Hepatic stellate cell (primary cell): ENCODE measurements at regions not wholly inside any gene's neighbourhood (a gene's known extent, or its start where the extent isn't known, plus 50 kb on each side); places are given as distances from the start of the nearest gene placed in this dataset.

ENCODE experiments used
- DNase-seq: peaks from one replicate; pipeline ENCODE4 v3.0.0; 2011; ENCODE audit warnings: low spot score

GRCh38 chr12:3991798-3992580, 118.8 kb upstream of the PARP11 start:
- no peak for DNase-seq

DNA sequence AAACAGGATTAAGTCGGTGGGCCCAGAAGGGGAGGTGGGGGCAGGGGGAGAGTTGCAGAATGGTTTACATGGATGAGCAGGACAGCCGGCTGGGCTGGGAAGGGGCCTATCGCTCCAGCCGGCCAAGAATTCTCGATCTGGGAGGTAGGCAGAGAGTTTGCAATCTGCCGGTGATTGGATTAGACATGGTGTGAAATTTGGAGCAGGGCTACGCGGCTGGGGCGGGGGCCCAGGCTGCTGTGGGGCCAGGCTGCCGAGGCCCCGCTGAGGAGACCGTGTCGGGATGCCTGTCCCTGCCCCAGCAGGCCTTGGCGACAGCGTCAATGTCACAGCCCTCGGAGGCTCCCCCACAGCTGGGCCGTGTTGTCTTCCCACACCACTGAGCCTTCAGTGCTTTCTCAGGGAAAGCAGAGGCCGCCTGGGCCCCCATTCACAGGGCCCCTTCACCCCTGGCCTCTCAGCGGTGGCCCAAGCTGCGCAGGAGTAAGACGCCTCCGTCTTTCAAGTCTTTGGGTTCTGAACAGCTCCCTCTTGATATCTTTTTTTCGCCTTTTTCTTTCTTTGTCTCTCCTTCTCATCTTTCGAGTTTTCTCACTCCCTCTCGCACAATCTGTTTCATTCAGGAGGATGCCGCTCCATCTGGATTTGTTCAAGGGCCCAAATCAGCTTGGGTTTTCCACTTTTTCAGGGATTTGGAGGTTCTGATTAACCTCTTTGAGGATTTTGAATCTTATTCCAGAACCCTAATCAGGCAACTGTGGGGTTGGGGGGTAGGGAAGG, 117.5 kb upstream of the PARP11 start:
- DNase-seq = no peak

- no peak for DNase-seq
Measured at GRCh38 chr12:3989218-3989550, 116.0 kb upstream of the PARP11 start.

DNA sequence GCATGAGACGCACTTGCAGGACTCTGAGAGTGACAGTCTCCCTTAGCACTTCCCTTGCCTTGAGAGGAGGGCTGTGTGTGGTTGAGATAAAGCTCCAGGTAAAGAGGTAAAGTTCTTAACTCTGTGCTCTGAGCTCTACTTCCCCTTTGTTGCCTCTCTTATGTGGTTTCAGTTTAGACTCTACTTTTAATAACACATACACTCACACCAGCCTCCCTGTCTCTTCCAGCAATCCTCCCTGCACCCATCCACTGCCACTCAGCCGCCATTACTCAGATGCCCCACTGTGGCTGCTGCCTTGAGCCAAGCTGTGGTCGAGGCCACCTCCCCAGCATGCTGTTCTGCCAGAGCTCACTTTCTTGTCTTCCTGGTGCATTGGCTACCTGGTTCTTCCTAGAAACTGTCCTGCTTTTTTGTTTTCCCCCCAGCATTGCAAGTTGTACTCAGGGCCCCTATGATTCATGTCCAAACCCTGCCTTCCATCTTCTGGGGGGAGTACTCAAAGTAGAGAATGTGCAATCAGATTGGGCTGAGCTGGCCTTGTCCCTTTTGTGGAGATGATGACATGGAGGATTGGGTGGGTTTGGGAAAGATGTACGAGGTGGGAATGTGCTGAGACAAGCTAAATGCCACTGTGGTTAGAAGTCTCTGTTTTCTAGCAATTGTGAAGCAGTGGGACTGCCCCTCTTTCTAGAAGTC, 115.5 kb upstream of the PARP11 start:
- DNase-seq = no peak

DNA sequence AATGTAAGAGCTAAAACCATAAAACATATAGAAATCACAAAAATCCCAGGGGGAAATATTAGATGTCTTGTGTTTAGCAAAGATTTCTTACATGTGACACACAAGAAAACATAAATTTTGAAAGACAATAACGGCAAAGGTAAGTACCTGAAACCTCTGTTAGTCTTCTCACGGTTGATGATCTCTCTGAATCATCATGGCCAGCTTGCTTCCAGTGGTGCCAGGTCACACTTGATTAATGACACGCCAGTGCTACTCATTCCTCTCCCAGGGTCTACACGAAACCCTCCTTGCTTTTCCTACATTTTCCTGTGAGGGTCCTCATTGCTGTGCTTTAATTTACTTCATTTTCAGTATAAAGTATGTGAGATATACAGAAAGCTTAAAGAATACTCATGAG, 114.4 kb upstream of the PARP11 start:
- DNase-seq = no peak

DNA sequence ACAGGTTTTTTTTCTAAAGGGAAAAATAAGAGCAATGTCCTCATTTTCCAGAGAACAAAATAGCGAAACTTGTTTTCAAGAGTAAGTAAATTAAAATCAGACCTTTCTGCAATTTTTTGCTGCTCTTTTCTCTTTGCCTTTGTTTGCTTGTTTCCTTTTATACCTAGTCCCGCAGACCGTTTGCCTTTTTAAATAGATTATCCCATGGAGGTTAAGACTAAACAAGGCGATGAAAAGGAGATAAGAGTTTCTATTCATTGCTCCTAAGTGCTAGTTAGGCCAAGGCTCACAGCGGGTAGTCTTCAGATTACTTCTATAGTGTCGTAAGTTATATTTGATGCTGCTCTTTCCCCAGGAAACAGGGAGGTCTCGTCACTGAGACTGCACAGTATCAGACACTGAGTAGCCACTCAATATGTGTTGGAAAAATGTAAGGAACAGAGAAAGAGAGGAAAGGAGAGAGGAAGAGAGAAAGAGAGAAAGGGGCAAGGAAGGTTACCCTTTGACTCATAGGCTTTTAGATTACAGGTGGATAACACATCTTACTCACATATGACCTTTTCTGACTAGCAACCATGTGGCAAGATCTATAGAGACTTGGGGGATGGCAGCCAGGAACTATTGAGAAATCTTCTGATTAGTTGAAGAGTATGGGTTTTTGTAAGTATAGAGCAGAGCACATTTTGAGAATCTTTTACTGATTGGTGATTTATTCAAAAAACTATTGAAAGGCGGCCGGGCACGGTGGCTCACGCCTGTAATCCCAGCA, 107.5 kb upstream of the PARP11 start:
- DNase-seq = no peak

- no peak for DNase-seq
Measured at GRCh38 chr12:3977621-3978020, 104.4 kb upstream of the PARP11 start.

GRCh38 chr12:3976351-3976938, 103.2 kb upstream of the PARP11 start:
- DNase-seq = no peak

DNA sequence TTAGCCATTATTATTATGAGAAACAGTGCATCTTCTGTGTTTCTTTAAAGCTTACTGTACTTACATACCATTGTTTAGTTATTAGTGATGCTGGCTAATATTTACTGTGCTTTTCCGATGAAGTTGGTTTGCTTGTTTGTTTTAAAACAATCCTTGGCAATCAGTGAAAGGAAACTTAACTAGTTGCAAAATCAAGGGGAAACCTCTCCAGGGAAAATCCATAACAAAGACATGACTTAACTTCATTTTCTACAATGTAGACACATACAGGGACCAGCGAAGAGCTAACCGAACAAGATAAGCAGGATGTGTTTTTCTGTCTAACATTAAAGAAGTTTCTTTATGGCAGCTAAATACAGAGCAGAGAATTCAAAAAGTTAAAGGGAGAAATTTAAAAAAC, 102.5 kb upstream of the PARP11 start:
- DNase-seq = no peak

DNA sequence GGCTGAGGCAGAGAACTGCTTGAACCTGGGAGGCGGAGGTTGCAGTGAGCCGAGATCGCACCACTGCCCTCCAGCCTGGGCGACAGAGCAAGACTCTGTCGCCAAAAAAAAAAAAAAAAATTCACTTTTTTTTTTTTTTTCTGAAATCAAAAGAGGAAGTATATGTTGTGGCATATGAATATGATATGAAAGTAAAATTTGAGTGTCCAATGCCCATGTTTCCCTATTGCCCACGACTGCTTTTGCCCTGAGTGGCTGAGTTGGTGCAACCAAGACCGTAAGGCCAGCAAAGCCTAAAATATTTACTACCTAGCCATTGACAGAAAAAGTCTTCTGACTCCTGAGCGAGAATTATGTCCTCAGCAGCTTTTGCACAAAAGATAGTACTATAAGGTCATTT, 101.7 kb upstream of the PARP11 start:
- no peak for DNase-seq

DNA sequence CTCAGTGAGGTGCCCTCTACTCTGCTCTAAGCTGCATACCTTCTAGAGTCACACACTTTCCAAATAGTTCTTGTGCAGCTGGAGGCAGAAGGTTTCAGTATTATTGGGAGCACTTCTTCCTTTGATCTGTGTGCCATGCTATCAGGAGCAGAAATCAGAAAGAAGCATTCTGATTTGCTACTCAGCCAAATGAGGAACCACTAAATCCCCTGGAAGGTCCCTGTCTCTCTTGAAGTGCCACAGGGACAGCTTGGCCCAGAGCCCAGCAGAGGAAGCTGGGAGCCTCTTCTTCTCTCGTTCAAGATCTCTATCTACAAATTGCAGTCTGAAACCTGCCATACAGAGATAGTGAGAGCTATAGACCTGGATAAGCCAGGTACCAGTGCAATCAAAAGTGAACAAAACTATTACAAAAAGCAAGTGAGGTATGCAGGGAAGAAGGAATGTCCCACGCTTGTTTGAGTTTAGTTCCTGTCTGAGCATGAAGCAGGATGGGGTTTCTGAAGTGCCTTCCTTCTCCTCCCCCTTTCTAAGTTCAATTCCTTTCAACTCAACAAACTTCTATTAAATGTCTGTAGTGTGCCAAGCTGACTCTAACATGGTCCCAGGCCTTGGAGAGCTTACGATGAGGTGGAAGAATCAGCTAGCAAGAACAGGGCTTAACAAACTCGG, 100.9 kb upstream of the PARP11 start:
- DNase-seq = no peak

GRCh38 chr12:3973269-3973884, 100.2 kb upstream of the PARP11 start:
- DNase-seq = no peak

GRCh38 chr12:3972576-3972975, 99.4 kb upstream of the PARP11 start:
- no peak for DNase-seq

DNA sequence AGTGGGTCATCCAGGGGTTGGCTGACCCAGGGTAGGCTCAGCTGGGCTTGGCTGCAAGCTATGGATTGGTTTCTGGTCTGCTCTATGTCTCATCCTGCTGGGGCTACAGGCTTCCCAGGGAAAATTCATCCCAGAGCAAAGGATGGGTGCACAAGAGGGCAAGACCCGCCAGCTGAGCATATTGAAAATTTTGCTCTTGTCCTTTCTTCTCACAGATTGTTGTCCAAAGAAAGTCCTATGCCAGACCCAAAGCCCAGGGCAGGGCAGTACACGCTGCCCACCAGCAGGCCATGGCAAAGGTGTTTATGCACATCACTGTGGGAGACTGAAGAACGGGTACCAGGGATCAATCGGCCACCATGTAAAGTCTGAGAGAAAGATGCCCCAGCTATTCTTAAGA, 95.3 kb upstream of the PARP11 start:
- no peak for DNase-seq

GRCh38 chr12:3967556-3968160, 94.5 kb upstream of the PARP11 start:
- DNase-seq = no peak

DNA sequence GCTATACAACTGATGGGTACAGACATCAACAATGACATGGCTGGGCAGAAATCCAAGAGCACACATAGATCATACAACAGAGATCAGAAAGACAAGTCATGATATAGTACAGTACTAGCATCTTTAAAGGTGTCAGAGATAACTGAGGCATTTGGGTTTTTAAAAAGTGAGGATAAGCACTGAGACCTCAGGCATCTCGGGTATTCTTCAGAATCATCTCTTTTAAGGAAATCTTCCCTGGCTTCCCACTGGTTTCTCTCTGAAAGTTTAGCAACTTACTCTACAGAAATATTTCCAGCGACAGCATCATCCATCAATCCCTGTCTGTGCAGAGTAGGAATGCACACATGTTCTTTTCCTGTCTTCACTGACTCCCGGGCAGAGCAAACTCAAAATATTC, 93.2 kb upstream of the PARP11 start:
- DNase-seq = no peak

GRCh38 chr12:3965046-3965445, 91.8 kb upstream of the PARP11 start:
- DNase-seq = no peak

DNA sequence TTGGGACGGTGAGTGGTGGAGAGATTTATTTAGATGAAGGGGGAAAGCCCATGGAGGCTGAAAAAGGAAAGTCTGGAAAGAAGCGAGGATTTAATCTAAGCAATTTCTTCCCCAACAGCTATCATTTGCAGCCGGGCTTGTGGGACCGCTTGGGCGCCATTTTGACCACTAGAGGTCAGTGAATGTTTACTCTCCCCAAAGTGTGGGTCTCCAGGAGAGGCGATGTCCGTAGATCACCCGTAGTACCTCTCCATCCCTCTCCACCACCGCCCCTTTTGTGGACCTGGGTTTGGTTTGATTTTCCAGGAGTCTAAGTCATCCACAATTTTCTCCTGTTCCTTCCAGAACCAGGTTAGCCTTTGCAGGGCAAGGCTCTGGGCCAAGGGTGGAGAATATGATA, 91.2 kb upstream of the PARP11 start:
- DNase-seq = no peak

DNA sequence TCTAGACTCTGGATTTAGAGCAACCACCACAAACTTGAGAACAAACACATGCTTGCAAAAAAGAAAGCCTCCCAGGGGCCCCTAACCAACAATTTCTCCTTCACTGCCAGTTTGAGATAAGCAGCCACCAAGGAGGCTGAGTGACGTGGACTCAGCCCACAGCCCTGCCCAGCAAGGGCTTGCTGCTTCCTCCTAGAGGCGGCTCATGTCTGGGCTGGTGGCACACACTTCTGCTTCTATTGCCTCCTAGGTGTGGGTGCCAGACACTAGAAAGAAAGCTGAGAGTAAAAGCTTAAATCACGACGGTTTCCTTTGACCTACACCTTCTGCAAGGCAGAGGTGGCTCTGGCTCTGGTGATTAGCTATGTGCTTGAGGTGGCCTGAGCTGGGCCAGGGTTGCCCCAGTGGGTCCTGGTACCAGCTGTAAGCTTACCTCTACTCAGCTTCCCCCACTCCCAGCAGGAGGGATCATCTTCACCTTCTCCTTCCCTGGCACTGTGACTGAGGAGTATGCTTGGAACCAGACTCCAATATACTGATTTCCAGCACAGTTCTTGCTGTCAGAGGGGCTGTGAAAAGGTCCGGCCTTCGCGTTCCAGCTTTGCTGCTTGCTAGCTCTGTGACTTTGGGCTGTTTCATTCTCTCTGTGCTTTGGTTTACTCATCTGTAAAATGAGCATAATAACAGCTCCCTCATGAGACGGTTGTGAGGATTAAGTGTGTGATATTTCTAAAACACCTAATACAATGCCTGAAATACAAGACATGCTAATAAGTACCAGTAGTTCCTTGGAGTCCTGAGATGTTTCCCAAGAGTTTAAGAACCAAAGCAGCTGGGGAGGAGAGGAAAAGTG, 89.7 kb upstream of the PARP11 start:
- no peak for DNase-seq

DNA sequence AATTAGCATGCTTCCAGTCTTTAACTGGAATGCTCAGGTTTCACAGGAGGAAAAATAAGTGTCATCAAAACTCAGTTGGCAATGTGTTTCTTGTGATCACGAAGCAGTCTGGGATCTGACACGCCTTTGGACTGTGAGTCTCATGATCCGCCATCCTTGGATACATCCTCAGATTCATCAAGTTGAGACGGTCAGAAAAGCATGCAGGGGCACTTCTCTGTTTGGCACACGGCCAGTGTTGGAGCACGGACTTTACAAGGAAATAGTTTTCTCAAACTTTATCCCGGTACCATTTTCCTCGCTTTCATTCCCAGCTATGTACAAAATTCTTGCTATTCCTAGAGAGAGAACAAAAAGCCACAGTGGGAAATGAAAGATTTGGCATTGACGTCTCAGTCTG, 88.4 kb upstream of the PARP11 start:
- DNase-seq = no peak
